GM19452 (cell line): ENCODE measurements at regions not wholly inside any gene's neighbourhood (a gene's known extent, or its start where the extent isn't known, plus 50 kb on each side); places are given as distances from the start of the nearest gene placed in this dataset.

Experiments used
- ATAC-seq: cut with Tn5 transposase; IDR thresholded peaks from one replicate; pipeline ENCODE4 v1.9.1; 2021; ENCODE audit not compliant: unreplicated experiment

GRCh38 chr6:126738146-126738545 lies 380.3 kb upstream of the RSPO3 start:
- ATAC-seq, result no peak

- no peak for ATAC-seq
These were observed 379.8 kb upstream of the RSPO3 start for GRCh38 chr6:126738641-126739040.

GRCh38 chr6:126743076-126743475 lies 375.4 kb upstream of the RSPO3 start:
- ATAC-seq, result no peak

GRCh38 chr6:126747728-126748540 lies 370.5 kb upstream of the RSPO3 start:
- ATAC-seq, result no peak

GRCh38 chr6:126753606-126754005 lies 364.9 kb upstream of the RSPO3 start:
- ATAC-seq, result no peak

- no peak for ATAC-seq
These were observed 356.6 kb upstream of the RSPO3 start for GRCh38 chr6:126761854-126762253.

- no peak for ATAC-seq
These were observed 354.4 kb upstream of the RSPO3 start for GRCh38 chr6:126764104-126764503.

- ATAC-seq, result no peak
These were observed 353.8 kb upstream of the RSPO3 start for GRCh38 chr6:126764671-126765070.

GRCh38 chr6:126766820-126767219 lies 351.7 kb upstream of the RSPO3 start:
- no peak for ATAC-seq

- ATAC-seq, result no peak
These were observed 350.8 kb upstream of the RSPO3 start for GRCh38 chr6:126767711-126768110.

- ATAC-seq, result no peak
These were observed 348.3 kb upstream of the RSPO3 start for GRCh38 chr6:126770176-126770575.

- ATAC-seq, result no peak
These were observed 345.2 kb upstream of the RSPO3 start for GRCh38 chr6:126773112-126773805.

GRCh38 chr6:126779331-126779730 lies 339.1 kb upstream of the RSPO3 start:
- ATAC-seq, result no peak

- no peak for ATAC-seq
These were observed 336.9 kb upstream of the RSPO3 start for GRCh38 chr6:126781582-126781981.

- ATAC-seq, result no peak
These were observed 334.2 kb upstream of the RSPO3 start for GRCh38 chr6:126784161-126784790.

GRCh38 chr6:126786262-126786661 lies 332.2 kb upstream of the RSPO3 start:
- ATAC-seq, result no peak

GRCh38 chr6:126787635-126788034 lies 330.8 kb upstream of the RSPO3 start:
- ATAC-seq, result no peak

GRCh38 chr6:126788861-126789365 lies 329.6 kb upstream of the RSPO3 start:
- no peak for ATAC-seq

- no peak for ATAC-seq
These were observed 326.0 kb upstream of the RSPO3 start for GRCh38 chr6:126792340-126793085.

- ATAC-seq, result no peak
These were observed 323.3 kb upstream of the RSPO3 start for GRCh38 chr6:126795161-126795560.

- no peak for ATAC-seq
These were observed 320.5 kb upstream of the RSPO3 start for GRCh38 chr6:126797981-126798380.
